ENCODE measurements at regions not wholly inside any gene's neighbourhood (a gene's known extent, or its start where the extent isn't known, plus 50 kb on each side); places are given as distances from the start of the nearest gene placed in this dataset.

DNA sequence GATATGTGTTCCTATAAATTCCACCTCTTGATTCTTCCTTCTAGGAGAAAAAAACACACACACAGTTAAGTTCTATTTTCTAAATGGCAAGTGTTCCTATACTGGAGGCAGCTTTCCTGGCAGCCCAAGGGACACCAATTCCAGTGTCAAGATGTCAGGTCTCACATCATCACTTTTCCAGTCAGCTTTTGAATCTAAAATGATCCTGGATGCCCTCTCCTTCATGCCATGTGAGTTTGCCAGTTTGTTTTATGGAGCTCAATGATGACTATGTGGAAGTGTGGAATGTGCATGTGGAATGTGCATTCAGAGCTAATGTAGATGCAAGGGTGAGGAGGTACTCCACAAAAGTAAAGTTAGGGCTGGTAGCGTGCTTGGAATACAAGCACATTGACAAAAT is 269.3 kb upstream of the NMUR2 start:
- POLR2A ChIA-PET: no interaction called here
- no peaks in the 10 kb centered on the region for H3K27me3 ChIP-seq (replicated peaks in 1 of 2; ENCODE audit: control insufficient read depth in 2 of 2, insufficient read depth in 2 of 2, low read length in 1 of 2)
- BruUV-seq (replicated peaks): no TSS peak
- in situ Hi-C loops (cut with MboI): no loop called here
- H3K9me3 ChIP-seq (replicated peaks; ENCODE audit: control insufficient read depth, insufficient read depth, low read length): no peaks in the 10 kb centered on the region
- WGBS (ENCODE audit: insufficient coverage, insufficient replicate concordance, low lambda C conversion rate, missing lambda C conversion rate): 27% methylated on average over 1 of the region's 1 CpG
- ATAC-seq (no peak), FAIRE-seq (no peak), DNase-seq (ENCODE audit: low read depth, low spot score) (no peak)
- H2AFZ ChIP-seq (ENCODE audit: control insufficient read depth, low read depth, low read length): no peak overlapping the region
- H3K4me1 ChIP-seq (ENCODE audit: control insufficient read depth, insufficient read depth, low read length): no peaks in the 10 kb centered on the region
- H3K4me3 ChIP-seq: no peak overlapping the region
- H3K36me3 ChIP-seq (ENCODE audit: control insufficient read depth in 2 of 2, insufficient read depth in 2 of 2, low read length in 1 of 2): no peaks in the 10 kb centered on the region
- intact Hi-C loops (cut with micrococcal nuclease; ENCODE audit: unreplicated experiment): no loop called here
- no peaks in the 10 kb centered on the region for H3K79me2 ChIP-seq (ENCODE audit: control insufficient read depth, insufficient read depth, low read length)
- SMC1A ChIA-PET (ENCODE audit: uncharacterized antibody, unreplicated experiment): no interaction called here
- no peak overlapping the region for H3K4me2 ChIP-seq (ENCODE audit: control insufficient read depth, insufficient read depth)
- CTCF ChIA-PET: no interaction called here
- RAD21 ChIA-PET (ENCODE audit: unreplicated experiment): no interaction called here
- H3K9ac ChIP-seq (ENCODE audit: control insufficient read depth, insufficient read depth, low read length): no peak overlapping the region
- no peak overlapping the region for H3K27ac ChIP-seq (ENCODE audit: control insufficient read depth, insufficient read depth)
- no peaks in the 10 kb centered on the region for H4K20me1 ChIP-seq (ENCODE audit: control insufficient read depth, insufficient read depth)
- TF ChIP-seq MEF2B (IDR thresholded peaks at IDR 0.05; ENCODE audit: partially characterized antibody, poor library complexity, severe bottlenecking) (no peak), POU2F2 (IDR thresholded peaks at IDR 0.05; ENCODE audit: borderline replicate concordance, low read depth, low read length) (no peak), MYB (IDR thresholded peaks at IDR 0.05; ENCODE audit: borderline replicate concordance, low read depth, low read length) (no peak), KAT2A (conservative IDR thresholded peaks at IDR 0.05; ENCODE audit: control insufficient read depth, low read depth, low read length) (no peak), BACH1 (IDR thresholded peaks at IDR 0.05; ENCODE audit: borderline replicate concordance) (no peak), KDM1A (IDR thresholded peaks at IDR 0.05; ENCODE audit: borderline replicate concordance) (no peak), TCF7 (IDR thresholded peaks at IDR 0.05; ENCODE audit: borderline replicate concordance) (no peak), EGR1 (IDR thresholded peaks at IDR 0.05; ENCODE audit: borderline replicate concordance in 1 of 2, low read depth in 2 of 2, low read length in 2 of 2) (no peak), NR2C1 (IDR thresholded peaks at IDR 0.05) (no peak), RBBP5 (conservative IDR thresholded peaks at IDR 0.05) (no peak), BRCA1 (IDR thresholded peaks at IDR 0.05; ENCODE audit: low read depth, low read length) (no peak), NFYA (IDR thresholded peaks at IDR 0.05; ENCODE audit: borderline replicate concordance, low read depth, low read length) (no peak)
- TF ChIP-seq, protein P1, sequence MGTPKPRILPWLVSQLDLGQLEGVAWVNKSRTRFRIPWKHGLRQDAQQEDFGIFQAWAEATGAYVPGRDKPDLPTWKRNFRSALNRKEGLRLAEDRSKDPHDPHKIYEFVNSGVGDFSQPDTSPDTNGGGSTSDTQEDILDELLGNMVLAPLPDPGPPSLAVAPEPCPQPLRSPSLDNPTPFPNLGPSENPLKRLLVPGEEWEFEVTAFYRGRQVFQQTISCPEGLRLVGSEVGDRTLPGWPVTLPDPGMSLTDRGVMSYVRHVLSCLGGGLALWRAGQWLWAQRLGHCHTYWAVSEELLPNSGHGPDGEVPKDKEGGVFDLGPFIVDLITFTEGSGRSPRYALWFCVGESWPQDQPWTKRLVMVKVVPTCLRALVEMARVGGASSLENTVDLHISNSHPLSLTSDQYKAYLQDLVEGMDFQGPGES (IDR thresholded peaks at IDR 0.05): no peak
- TF ChIP-seq, protein P2, sequence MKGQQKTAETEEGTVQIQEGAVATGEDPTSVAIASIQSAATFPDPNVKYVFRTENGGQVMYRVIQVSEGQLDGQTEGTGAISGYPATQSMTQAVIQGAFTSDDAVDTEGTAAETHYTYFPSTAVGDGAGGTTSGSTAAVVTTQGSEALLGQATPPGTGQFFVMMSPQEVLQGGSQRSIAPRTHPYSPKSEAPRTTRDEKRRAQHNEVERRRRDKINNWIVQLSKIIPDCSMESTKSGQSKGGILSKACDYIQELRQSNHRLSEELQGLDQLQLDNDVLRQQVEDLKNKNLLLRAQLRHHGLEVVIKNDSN (IDR thresholded peaks at IDR 0.05; ENCODE audit: borderline replicate concordance, extremely low read length, insufficient read depth, low read depth, low read length): no peak
- TF ChIP-seq, protein P3, sequence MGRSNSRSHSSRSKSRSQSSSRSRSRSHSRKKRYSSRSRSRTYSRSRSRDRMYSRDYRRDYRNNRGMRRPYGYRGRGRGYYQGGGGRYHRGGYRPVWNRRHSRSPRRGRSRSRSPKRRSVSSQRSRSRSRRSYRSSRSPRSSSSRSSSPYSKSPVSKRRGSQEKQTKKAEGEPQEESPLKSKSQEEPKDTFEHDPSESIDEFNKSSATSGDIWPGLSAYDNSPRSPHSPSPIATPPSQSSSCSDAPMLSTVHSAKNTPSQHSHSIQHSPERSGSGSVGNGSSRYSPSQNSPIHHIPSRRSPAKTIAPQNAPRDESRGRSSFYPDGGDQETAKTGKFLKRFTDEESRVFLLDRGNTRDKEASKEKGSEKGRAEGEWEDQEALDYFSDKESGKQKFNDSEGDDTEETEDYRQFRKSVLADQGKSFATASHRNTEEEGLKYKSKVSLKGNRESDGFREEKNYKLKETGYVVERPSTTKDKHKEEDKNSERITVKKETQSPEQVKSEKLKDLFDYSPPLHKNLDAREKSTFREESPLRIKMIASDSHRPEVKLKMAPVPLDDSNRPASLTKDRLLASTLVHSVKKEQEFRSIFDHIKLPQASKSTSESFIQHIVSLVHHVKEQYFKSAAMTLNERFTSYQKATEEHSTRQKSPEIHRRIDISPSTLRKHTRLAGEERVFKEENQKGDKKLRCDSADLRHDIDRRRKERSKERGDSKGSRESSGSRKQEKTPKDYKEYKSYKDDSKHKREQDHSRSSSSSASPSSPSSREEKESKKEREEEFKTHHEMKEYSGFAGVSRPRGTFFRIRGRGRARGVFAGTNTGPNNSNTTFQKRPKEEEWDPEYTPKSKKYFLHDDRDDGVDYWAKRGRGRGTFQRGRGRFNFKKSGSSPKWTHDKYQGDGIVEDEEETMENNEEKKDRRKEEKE (IDR thresholded peaks at IDR 0.05): no peak
- TF ChIP-seq, protein P4, sequence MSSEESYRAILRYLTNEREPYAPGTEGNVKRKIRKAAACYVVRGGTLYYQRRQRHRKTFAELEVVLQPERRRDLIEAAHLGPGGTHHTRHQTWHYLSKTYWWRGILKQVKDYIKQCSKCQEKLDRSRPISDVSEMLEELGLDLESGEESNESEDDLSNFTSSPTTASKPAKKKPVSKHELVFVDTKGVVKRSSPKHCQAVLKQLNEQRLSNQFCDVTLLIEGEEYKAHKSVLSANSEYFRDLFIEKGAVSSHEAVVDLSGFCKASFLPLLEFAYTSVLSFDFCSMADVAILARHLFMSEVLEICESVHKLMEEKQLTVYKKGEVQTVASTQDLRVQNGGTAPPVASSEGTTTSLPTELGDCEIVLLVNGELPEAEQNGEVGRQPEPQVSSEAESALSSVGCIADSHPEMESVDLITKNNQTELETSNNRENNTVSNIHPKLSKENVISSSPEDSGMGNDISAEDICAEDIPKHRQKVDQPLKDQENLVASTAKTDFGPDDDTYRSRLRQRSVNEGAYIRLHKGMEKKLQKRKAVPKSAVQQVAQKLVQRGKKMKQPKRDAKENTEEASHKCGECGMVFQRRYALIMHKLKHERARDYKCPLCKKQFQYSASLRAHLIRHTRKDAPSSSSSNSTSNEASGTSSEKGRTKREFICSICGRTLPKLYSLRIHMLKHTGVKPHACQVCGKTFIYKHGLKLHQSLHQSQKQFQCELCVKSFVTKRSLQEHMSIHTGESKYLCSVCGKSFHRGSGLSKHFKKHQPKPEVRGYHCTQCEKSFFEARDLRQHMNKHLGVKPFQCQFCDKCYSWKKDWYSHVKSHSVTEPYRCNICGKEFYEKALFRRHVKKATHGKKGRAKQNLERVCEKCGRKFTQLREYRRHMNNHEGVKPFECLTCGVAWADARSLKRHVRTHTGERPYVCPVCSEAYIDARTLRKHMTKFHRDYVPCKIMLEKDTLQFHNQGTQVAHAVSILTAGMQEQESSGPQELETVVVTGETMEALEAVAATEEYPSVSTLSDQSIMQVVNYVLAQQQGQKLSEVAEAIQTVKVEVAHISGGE (CRISPR knock-in tag; IDR thresholded peaks at IDR 0.05): no peak
